Fibroblast of lung (primary cell): ENCODE measurements at regions not wholly inside any gene's neighbourhood (a gene's known extent, or its start where the extent isn't known, plus 50 kb on each side); places are given as distances from the start of the nearest gene placed in this dataset.

Experiments used
- DNase-seq, 2 donors: peaks; one replicate each; pipeline versions ENCODE4 v3.0.0 to v3.0.0-alpha.2; 2010; ENCODE audit warnings: low read depth in 2 of 2
- H2AFZ ChIP-seq: 2 replicates; pipeline ENCODE4 v1.5.1; 2012; ENCODE audit warnings: low read length, control low read depth, inconsistent platforms
- H3K27ac ChIP-seq: 2 replicates; pipeline ENCODE4 v1.5.1; 2011; ENCODE audit warnings: low read length, control low read depth; ENCODE audit not compliant: insufficient read depth
- H3K27me3 ChIP-seq: 2 replicates; pipeline ENCODE4 v1.5.1; 2011; ENCODE audit warnings: mild to moderate bottlenecking, low read length; ENCODE audit not compliant: control insufficient read depth, insufficient read depth
- H3K36me3 ChIP-seq: 2 replicates; pipeline ENCODE4 v1.5.1; 2011; ENCODE audit warnings: low read length; ENCODE audit not compliant: control insufficient read depth, insufficient read depth
- H3K4me1 ChIP-seq: 2 replicates; pipeline ENCODE4 v1.5.1; 2011; ENCODE audit warnings: low read length; ENCODE audit not compliant: control insufficient read depth, insufficient read depth; ENCODE audit errors: extremely low read depth
- H3K4me2 ChIP-seq: 2 replicates; pipeline ENCODE4 v1.5.1; 2011; ENCODE audit warnings: low read length, control low read depth; ENCODE audit not compliant: insufficient read depth; ENCODE audit errors: extremely low read depth
- H3K4me3 ChIP-seq, 4 experiments: fragments of 200-600 bp in 1 of 4; sonication (generic) in 1 of 4; replicated peaks in 1 of 4; 2 replicates each; pipeline ENCODE4 v1.5.1; 2011 to 2016; ENCODE audit warnings: low read length in 4 of 4, low read depth in 3 of 4, mild to moderate bottlenecking in 3 of 4, control low read depth in 2 of 4, inconsistent platforms in 1 of 4, mixed read lengths in 1 of 4; ENCODE audit not compliant: insufficient read depth in 1 of 4; ENCODE audit errors: control extremely low read depth in 1 of 4
- H3K79me2 ChIP-seq: 2 replicates; pipeline ENCODE4 v1.5.1; 2012; ENCODE audit warnings: mild to moderate bottlenecking, low read length, inconsistent platforms; ENCODE audit not compliant: control insufficient read depth, insufficient read depth
- H3K9ac ChIP-seq: 2 replicates; pipeline ENCODE4 v1.5.1; 2011; ENCODE audit warnings: mild to moderate bottlenecking, low read length, control low read depth; ENCODE audit not compliant: insufficient read depth
- H3K9me3 ChIP-seq: 2 replicates; pipeline ENCODE4 v1.5.1; 2012; ENCODE audit warnings: low read depth, low read length; ENCODE audit not compliant: control insufficient read depth, insufficient read depth
- H4K20me1 ChIP-seq: 2 replicates; pipeline ENCODE4 v1.5.1; 2011; ENCODE audit warnings: low read length; ENCODE audit not compliant: control insufficient read depth, insufficient read depth; ENCODE audit errors: extremely low read depth
- EZH2 ChIP-seq: IDR thresholded peaks from 2 replicates; pipeline ENCODE4 v1.5.1; 2012; ENCODE audit warnings: low read length, control low read depth, mild to moderate bottlenecking; ENCODE audit errors: missing control alignments
- TF ChIP-seq, protein P1 (sequence below), 2 donors: IDR thresholded peaks in 1 of 2; conservative IDR thresholded peaks in 1 of 2; 1 replicate in 1 of 2; 2 replicates in 1 of 2; pipeline ENCODE4 v1.5.1; 2011 to 2012; ENCODE audit warnings: low read length in 2 of 2, control low read depth in 1 of 2, inconsistent platforms in 1 of 2, low read depth in 1 of 2, mild to moderate bottlenecking in 1 of 2

GRCh38 chr3:95227092-95227491 is 1164.2 kb downstream of the NSUN3 start:
- no peaks in the 10 kb centered on the region for H3K4me1 ChIP-seq
- H4K20me1 ChIP-seq = no peaks in the 10 kb centered on the region
- no peak for DNase-seq
- H3K27ac ChIP-seq = no peak overlapping the region
- no peaks in the 10 kb centered on the region for H3K9me3 ChIP-seq
- H3K79me2 ChIP-seq = no peaks in the 10 kb centered on the region
- H2AFZ ChIP-seq = no peak overlapping the region
- no peaks in the 10 kb centered on the region for H3K36me3 ChIP-seq
- no peaks in the 10 kb centered on the region for H3K27me3 ChIP-seq
- H3K4me3 ChIP-seq = no peak overlapping the region
- no peak overlapping the region for H3K9ac ChIP-seq
- no peak for TF ChIP-seq EZH2
- TF ChIP-seq, protein P1, sequence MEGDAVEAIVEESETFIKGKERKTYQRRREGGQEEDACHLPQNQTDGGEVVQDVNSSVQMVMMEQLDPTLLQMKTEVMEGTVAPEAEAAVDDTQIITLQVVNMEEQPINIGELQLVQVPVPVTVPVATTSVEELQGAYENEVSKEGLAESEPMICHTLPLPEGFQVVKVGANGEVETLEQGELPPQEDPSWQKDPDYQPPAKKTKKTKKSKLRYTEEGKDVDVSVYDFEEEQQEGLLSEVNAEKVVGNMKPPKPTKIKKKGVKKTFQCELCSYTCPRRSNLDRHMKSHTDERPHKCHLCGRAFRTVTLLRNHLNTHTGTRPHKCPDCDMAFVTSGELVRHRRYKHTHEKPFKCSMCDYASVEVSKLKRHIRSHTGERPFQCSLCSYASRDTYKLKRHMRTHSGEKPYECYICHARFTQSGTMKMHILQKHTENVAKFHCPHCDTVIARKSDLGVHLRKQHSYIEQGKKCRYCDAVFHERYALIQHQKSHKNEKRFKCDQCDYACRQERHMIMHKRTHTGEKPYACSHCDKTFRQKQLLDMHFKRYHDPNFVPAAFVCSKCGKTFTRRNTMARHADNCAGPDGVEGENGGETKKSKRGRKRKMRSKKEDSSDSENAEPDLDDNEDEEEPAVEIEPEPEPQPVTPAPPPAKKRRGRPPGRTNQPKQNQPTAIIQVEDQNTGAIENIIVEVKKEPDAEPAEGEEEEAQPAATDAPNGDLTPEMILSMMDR (conservative IDR thresholded peaks at IDR 0.05 in 1 of 2, IDR thresholded peaks at IDR 0.05 in 1 of 2; ENCODE audit: low read depth in 1 of 2, low read length in 2 of 2) = no peak
- no peak overlapping the region for H3K4me2 ChIP-seq

DNA sequence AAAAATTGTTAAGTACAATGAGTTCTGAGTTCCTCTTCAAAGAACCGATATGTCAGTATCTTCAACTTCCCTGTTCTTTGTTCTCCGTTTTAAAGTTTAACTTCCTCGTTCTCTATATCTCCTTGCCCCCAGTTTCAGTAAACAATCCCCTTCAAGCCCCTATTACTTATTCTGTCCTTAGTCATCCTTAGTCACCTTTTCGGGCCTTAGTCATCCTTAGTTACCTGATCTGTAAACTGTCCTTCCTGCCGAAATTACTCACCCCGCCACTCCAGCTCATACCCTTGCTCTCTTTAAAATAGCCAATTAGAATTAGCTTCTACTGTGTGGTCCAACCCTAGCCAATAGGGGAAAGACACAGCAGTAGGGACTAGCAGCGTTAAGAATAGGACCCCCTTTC is 1165.6 kb downstream of the NSUN3 start:
- no peak overlapping the region for H3K9ac ChIP-seq
- no peaks in the 10 kb centered on the region for H4K20me1 ChIP-seq
- H3K36me3 ChIP-seq = no peaks in the 10 kb centered on the region
- H3K79me2 ChIP-seq = no peaks in the 10 kb centered on the region
- no peak overlapping the region for H3K27ac ChIP-seq
- H3K27me3 ChIP-seq = no peaks in the 10 kb centered on the region
- H3K4me2 ChIP-seq = no peak overlapping the region
- TF ChIP-seq EZH2 = no peak
- TF ChIP-seq, protein P1 (conservative IDR thresholded peaks at IDR 0.05 in 1 of 2, IDR thresholded peaks at IDR 0.05 in 1 of 2; ENCODE audit: low read depth in 1 of 2, low read length in 2 of 2) = no peak
- H3K9me3 ChIP-seq = no peaks in the 10 kb centered on the region
- no peak for DNase-seq
- no peaks in the 10 kb centered on the region for H3K4me1 ChIP-seq
- H3K4me3 ChIP-seq = no peak overlapping the region
- H2AFZ ChIP-seq = no peak overlapping the region

- Histone ChIP-seq H3K79me2 (no peaks in the 10 kb centered on the region), H4K20me1 (no peaks in the 10 kb centered on the region), H3K4me2 (no peak overlapping the region), H2AFZ (no peak overlapping the region), H3K9me3 (no peaks in the 10 kb centered on the region), H3K27ac (no peak overlapping the region), H3K9ac (no peak overlapping the region), H3K27me3 (no peaks in the 10 kb centered on the region), H3K4me3 (no peak overlapping the region), H3K4me1 (no peaks in the 10 kb centered on the region), H3K36me3 (no peaks in the 10 kb centered on the region)
- no peak for TF ChIP-seq EZH2
- TF ChIP-seq, protein P1 (conservative IDR thresholded peaks at IDR 0.05 in 1 of 2, IDR thresholded peaks at IDR 0.05 in 1 of 2; ENCODE audit: low read depth in 1 of 2, low read length in 2 of 2) = no peak
- DNase-seq = no peak
Measured at GRCh38 chr3:95235916-95236315, 1173.1 kb downstream of the NSUN3 start.
